ENCODE measurements at regions not wholly inside any gene's neighbourhood (a gene's known extent, or its start where the extent isn't known, plus 50 kb on each side); places are given as distances from the start of the nearest gene placed in this dataset.

DNA sequence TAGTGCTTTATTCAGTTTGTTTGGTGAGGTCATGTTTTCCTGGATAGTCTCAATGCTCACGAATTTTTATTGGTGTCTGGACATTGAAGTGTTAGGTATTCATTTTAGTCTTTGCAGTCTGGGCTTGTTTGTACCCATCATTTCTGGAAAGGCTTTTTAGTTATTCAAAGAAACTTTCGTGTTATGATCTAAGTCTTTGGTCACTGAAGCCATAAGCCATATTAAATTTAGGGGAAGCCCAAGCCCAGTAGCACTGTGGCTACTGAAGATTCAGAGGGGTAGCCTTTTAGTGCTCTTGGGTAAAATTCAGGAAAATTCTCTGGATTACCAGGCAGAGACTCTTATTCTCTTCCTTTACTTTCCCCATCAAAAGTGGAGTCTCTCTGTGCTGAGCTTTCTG is 56.2 kb upstream of the PEX5L start:
- no peak for DNase-seq

- DNase-seq = no peak
Observed at GRCh38 chr3:180093535-180093934, 56.8 kb upstream of the PEX5L start.

- no peak for DNase-seq
Observed at GRCh38 chr3:180097626-180098025, 60.9 kb upstream of the PEX5L start.

- DNase-seq = no peak
Observed at GRCh38 chr3:180102134-180102533, 65.4 kb upstream of the PEX5L start.

DNA sequence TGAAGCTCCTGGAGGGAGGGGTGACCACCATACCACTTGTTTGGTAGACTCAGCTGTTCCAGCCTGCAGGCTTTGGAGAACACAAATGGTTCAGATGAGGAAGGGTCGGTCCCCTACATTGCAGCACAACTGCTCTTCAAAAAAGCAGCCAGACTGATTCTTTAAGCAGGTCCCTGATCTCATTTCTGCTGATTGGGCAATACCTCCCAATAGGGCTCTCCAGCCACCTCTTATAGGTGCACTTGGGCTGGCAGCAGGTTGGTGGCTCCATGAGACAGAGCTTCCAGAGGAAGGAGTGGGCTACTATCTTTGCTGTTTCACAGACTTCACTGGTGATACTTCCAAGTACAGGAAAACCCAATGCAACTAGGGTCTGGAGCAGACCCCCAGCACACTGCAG is 65.9 kb upstream of the PEX5L start:
- no peak for DNase-seq

DNA sequence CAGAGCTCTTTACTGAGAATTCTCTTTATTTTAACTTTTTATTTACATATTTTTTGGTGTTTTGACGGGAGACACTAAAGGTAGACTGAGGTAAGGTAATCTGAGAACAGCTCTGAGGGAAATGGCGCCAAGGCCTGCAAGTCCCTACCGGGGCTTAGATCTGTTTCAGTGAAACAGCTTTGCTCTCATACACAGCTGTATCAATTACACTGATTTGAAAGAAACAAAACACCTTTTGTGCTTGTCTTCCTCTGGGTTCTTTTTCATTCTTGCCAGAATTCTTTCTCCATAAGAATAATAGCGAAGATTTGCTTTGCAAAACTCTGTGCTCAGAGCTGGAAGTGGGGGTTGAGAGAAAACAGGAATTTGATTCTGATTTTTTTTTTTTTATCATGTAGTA is 79.5 kb upstream of the PEX5L start:
- no peak for DNase-seq

DNA sequence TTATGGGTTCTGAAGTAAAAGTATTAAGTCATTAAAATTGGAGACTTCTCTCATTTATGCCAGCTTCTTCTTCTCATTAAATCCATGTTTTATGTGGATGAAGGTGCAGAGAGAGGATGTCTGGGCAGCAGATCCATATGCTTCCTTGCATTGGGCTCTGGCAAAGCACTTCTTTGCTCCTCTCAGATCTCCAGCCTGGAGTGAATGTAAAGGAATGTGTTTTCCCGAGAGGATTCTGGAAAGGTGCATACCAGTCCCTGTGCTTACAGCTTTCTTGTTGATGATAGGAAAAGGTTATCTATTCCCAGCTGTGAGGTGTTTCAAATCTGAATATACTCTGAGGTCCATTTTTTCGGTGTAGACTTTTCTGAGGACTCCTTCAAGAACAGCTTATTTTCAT is 79.9 kb upstream of the PEX5L start:
- DNase-seq = no peak

DNA sequence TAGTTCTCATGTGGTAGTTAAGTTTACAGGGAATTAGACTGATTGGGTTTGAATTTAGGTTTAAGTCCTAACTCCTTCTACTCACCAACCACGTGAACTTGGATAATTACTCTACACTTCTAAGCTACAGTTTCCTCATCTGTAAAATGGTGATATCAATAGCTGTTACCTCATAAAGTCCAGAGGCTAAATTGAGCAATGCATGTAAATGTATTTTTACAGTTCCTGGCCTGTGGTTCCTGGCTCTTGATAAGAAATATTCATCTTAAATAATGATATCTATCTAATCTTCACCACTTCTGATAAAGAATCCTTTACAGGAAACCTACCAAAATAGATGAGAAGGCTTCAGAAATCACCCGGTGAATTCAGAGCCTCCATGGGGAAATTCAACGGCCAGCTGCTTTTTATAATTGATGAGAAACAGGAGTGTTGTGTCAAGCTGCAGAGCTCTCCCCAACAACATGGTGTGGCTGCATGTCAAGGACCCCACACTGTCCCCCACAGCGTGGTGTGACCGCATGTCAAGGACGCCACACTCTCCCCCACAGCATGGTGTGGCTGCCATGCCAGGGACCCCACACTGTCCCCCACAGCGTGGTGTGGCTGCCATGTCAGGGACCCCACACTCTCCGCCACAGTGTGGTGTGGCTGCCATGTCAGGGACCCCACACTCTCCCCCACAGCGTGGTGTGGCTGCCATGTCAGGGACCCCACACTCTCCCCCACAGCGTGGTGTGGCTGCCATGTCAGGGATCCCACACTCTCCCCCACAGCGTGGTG is 80.8 kb upstream of the PEX5L start:
- no peak for DNase-seq

DNA sequence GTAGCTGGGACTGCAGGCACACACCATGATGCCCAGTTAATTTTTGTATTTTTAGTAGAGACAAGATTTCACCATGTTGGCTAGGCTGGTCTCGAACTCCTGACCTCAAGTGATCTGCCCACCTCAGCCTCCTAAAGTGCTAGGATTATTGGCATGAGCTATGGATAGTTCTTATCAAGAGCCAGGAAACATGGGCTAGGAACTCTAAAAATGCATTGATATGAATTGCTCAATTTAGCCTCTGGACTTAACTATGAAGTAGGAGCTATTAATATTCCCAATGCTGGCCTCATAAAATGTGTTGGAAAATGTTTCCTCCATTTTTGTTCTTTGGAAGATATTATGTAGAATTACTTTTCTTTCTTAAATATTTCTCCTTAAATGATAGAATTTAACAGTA is 82.8 kb upstream of the PEX5L start:
- no peak for DNase-seq

GRCh38 chr3:180123928-180124327 is 87.2 kb upstream of the PEX5L start:
- no peak for DNase-seq

DNA sequence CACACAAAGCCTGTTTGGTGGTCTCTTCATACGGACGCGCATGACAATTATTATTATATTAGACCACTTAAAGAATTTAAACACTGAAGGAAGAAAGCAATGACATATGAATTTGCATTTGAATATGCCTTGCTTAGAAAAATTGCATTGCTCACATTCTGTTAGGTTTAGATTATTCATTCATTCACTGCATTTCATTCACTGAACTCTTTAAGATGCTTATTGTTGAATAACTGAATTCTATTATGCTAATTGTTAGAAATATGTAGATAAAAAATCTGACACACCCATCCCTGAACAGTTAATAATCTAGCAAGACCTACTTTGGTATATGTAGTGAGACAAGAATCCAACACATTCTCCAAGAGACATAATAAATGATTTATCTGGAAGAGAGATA is 94.4 kb upstream of the PEX5L start:
- DNase-seq = no peak

- no peak for DNase-seq
Observed at GRCh38 chr3:180135101-180135500, 98.4 kb upstream of the PEX5L start.

GRCh38 chr3:180138871-180139270 is 102.1 kb upstream of the PEX5L start:
- no peak for DNase-seq

DNA sequence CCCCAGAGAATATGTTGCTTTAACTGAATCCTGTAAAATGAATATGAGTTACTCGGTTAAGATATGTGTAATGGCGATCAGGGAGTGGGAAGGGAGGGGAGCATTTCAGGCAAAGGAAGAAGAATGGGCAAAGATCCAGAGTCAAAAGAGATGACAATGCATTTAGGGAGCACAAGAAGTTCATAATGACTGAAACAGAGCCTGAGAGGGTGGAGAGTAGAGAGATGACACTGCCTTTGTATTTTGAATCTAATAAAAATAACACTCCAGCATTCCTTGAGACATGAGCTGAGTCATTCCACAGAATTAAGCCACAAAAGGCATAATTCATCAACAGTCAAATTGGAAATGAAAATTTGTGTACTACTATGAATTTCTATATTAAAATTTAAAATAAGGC is 105.3 kb upstream of the PEX5L start:
- DNase-seq = no peak

DNA sequence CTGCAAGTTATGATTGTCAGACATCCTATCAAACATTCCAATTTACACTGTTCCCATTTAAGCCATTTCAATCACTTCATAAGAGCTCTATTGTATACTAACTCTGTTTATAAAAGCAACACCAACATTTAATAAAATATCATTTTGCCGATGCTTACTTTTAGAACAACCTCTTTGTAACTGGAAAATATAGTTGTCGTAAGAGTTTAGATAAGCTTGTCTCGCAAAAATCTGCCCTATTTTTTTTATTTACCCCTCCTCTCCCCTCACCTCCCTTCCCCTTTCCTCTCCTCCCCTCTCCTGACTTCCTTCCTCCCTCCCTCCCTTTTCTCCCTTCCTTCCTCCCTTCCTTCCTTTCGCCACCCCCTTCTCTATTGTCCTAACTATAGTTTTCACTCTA is 105.7 kb upstream of the PEX5L start:
- no peak for DNase-seq

GRCh38 chr3:180161770-180162169 is 125.0 kb upstream of the PEX5L start:
- DNase-seq = no peak

DNA sequence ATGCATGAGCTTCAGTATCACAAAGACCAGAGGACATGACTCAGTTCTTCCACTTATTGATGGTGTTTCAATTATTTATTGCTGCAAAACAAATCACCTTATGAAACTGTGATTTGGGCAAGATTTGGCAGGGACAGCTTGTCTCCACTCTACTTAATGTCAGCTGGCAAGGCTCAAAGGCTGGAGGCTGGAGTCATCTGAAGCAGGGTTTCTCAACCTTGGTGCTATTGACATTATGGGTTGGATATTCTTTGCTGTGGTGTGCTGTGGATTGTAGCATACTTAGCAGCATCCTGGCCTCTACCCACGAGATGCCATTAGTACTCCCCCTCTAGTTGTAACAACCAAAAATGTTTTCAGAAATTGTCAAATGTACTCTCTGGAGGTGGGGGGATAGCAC is 138.8 kb upstream of the PEX5L start:
- DNase-seq = no peak

DNA sequence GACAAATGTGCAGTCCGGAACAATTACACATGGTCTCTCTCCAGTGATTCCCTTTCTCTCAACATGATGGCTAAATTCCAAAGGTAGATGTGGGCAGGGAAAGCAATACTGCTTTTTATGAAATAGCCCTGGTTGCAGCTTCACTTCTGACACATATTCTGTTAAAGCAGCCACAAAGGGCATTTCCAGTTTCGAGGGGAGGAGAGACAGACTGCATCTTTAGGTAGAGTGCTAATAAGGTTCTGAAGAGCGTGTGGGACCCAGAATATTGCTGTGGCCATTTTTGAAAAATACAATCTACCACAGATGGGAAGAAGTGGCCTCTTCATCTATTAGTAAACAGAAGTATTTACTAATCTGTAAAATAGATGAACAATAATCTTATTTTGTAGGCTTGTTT is 139.3 kb upstream of the PEX5L start:
- DNase-seq = no peak

DNA sequence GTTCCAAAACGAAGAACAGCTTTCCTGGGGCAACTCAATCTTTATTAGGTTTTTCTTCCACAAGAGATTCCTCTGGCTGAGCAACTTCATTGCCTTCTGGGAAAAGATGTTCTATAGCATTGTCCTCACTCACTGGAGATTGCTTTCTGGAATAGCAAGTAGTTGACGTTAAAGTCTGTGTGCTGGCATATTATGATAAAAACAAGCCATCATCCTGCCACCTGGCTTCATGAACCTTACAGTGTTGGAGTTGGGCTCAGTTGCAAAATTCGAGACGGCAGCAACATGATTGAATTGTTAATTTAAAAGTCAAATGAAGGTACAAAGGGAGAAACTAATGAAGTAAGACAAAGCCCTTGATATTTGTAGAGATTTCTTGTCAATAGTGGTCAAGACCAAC is 140.5 kb upstream of the PEX5L start:
- DNase-seq = no peak

- no peak for DNase-seq
Observed at GRCh38 chr3:180179562-180179961, 142.8 kb upstream of the PEX5L start.

GRCh38 chr3:180180795-180181194 is 144.1 kb upstream of the PEX5L start:
- DNase-seq = no peak

- DNase-seq = no peak
Observed at GRCh38 chr3:180181387-180181786, 144.7 kb upstream of the PEX5L start.

DNA sequence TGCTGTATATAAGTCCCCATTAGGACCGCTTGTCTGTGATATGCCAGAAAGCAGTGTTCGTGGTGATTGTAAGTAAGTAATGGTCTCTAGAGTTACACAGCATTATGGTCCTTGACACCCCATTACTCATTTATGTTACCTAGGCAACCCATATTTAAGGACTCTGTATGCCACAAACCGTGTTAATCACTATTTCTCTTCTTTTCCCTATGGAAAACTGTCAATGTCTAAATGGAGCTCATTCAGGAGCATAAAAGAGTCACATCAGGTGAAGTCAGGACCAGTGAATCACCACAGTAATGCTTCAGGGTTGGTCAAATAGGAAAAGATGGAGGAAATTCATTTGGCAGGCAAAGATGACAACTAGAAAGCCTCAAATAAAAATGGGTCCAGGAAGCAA is 146.6 kb upstream of the PEX5L start:
- no peak for DNase-seq

DNA sequence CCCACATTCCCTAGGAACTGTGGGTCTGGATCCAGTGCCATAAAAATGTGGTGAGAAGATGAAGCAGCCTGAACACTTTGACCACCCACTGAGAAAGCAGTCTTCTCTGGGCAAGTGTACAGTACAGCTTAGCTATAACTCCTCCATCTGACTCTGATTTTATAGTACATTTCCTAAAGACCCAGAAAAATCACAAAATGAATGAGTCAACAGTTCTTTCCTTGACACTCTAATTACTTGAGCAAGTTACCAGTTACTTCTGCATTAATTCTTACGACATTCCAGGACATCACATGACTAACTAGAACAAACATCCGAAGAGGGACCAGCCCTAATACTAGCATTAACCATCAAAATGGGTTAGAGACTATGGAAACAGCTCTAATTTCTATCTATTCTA is 148.1 kb upstream of the PEX5L start:
- no peak for DNase-seq

DNA sequence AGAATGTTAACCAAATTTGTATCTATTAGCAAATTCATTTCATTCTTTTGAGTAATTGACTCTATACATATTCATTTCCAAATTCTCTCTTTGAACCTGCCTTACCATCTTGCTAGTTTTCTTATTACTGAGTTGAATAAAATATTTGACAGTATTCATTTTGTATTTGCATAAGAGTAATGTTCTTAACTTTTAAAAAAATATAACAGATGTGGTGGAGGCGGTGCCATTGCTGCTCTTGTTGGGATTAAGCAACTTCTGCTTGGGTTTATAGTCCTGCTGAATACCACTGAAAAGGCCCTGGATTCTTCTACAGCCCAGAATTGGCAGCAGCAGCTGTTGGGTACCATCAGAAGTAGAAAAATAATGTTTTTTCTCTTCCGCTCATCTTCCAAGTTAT is 148.9 kb upstream of the PEX5L start:
- DNase-seq = no peak

All from NCI-H510A (cell line).